Ovary (tissue), 7 donors: ENCODE measurements at regions not wholly inside any gene's neighbourhood (a gene's known extent, or its start where the extent isn't known, plus 50 kb on each side); places are given as distances from the start of the nearest gene placed in this dataset.
"Not testable (repeated sequence)": the region's sequence is repeated elsewhere in the genome, so short reads cannot be mapped to it uniquely, and the experiment has no call there.

Experiments
- DNase-seq, 5 donors: peaks; one replicate each; pipeline ENCODE4 v3.0.0-alpha.2; 2019 to 2020
- H3K27ac ChIP-seq, 2 donors: fragments of 200-600 bp; one replicate each; pipeline versions ENCODE4 v1.5.1 to v1.8.0; 2019 to 2022
- H3K27me3 ChIP-seq: fragments of 200-600 bp; one replicate; pipeline ENCODE4 v1.8.0; 2022
- H3K36me3 ChIP-seq: fragments of 200-600 bp; sonication (generic); one replicate; pipeline ENCODE4 v1.5.1; 2019
- H3K4me1 ChIP-seq: one replicate; pipeline ENCODE4 v1.8.1; 2013; ENCODE audit warnings: mild to moderate bottlenecking, moderate library complexity; ENCODE audit not compliant: insufficient read depth
- H3K4me3 ChIP-seq: fragments of 200-600 bp; sonication (generic); one replicate; pipeline ENCODE4 v1.5.1; 2017
- H3K9me3 ChIP-seq, 2 donors: fragments of 200-600 bp in 1 of 2; sonication (generic) in 1 of 2; one replicate each; pipeline versions ENCODE4 v1.5.1 to v1.8.1; 2013 to 2019; ENCODE audit warnings: mild to moderate bottlenecking in 1 of 2, moderate library complexity in 1 of 2
- EP300 ChIP-seq: sonication (generic); formaldehyde crosslinking; IDR thresholded peaks from one replicate; pipeline ENCODE4 v1.6.1; 2017; ENCODE audit warnings: antibody characterized with exemption
- POLR2A ChIP-seq: fragments of 450-650 bp; IDR thresholded peaks from one replicate; pipeline ENCODE4 v1.6.1; 2017; ENCODE audit warnings: antibody characterized with exemption, mild to moderate bottlenecking, moderate library complexity
- WGBS, 3 donors: extraction: QIAGEN DNeasy Blood & Tissue Kit in 1 of 3; methylation state at CpG; one replicate each; pipeline versions ENCODE4 v1.1.5 to v1.1.7; 2013 to 2017; 5-methylcytosine and 5-hydroxymethylcytosine counted together
- intact Hi-C, 4 donors: fragments of 100-400 bp; cut with DNase I; formaldehyde crosslinking; loops; one replicate each; pipeline versions ENCODE4 v1.11.0 to v1.15.1; 2022 to 2023
- TF ChIP-seq, protein P1 (sequence below), 3 donors: fragments of 450-650 bp in 2 of 3; fragments of 200-600 bp in 1 of 3; IDR thresholded peaks; one replicate each; pipeline versions ENCODE4 v1.5.1 to v1.8.0; 2016 to 2022; ENCODE audit warnings: antibody characterized with exemption in 3 of 3, mild to moderate bottlenecking in 1 of 3
- donor health status: DM: no; HTN: no; CAD: no; lungs with moderate emphysema.
- donor health status: DM: no; HTN: no; CAD: no.
- donor health status: Bipolar disorder and iron deficiency.
- donor health status: DM: no; HTN: no; CAD: no.
- donor health status: DM: yes; HTN: yes; CAD: no.

DNA sequence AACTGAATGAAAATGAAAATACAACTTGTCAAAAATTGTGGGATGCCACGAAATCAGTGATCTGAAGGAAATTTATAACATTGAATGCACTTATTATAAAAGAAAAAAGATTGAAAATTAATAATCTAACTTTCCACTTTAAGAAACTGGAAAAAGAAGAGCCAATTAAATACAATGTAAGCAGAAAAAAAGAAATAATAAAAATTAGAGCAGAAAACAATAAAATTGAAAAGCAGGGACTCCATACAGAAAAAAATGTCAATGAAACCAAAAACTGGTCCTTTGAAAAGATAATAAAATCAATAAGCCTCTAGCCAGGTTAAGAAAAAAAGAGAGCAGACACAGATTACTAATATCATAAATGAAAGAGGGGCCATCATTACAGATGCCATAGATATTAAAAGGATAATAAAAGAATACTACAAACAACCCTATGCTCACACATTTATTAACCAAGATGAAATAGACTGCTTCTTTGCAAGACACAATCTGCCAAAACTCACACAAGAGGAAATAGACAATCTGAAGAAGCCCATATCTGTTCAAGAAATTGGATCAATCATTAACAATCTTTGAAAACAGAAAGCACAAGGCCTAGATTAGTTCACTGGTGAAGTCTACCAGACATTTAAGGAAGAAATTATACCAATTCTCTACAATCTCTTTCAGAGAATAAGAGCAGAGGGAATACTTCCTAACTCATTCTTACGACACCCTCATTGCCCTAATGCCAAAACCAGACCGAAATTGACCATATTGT is 233.8 kb upstream of the NEBL start:
- TF ChIP-seq, protein P1, sequence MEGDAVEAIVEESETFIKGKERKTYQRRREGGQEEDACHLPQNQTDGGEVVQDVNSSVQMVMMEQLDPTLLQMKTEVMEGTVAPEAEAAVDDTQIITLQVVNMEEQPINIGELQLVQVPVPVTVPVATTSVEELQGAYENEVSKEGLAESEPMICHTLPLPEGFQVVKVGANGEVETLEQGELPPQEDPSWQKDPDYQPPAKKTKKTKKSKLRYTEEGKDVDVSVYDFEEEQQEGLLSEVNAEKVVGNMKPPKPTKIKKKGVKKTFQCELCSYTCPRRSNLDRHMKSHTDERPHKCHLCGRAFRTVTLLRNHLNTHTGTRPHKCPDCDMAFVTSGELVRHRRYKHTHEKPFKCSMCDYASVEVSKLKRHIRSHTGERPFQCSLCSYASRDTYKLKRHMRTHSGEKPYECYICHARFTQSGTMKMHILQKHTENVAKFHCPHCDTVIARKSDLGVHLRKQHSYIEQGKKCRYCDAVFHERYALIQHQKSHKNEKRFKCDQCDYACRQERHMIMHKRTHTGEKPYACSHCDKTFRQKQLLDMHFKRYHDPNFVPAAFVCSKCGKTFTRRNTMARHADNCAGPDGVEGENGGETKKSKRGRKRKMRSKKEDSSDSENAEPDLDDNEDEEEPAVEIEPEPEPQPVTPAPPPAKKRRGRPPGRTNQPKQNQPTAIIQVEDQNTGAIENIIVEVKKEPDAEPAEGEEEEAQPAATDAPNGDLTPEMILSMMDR (IDR thresholded peaks at IDR 0.05): no peak
- TF ChIP-seq EP300: no peak
- TF ChIP-seq POLR2A: no peak
- no peaks in the 10 kb centered on the region for H3K27me3 ChIP-seq
- no peaks in the 10 kb centered on the region for H3K4me1 ChIP-seq
- no peak overlapping the region for H3K27ac ChIP-seq
- no peaks in the 10 kb centered on the region for H3K9me3 ChIP-seq
- no peak overlapping the region for H3K4me3 ChIP-seq
- WGBS, 3 donors: 86 to 87% (median 86%) methylated on average over 3 of the region's 3 CpGs
- no peaks in the 10 kb centered on the region for H3K36me3 ChIP-seq
- intact Hi-C loops: no loop called here
- DNase-seq: no peak

DNA sequence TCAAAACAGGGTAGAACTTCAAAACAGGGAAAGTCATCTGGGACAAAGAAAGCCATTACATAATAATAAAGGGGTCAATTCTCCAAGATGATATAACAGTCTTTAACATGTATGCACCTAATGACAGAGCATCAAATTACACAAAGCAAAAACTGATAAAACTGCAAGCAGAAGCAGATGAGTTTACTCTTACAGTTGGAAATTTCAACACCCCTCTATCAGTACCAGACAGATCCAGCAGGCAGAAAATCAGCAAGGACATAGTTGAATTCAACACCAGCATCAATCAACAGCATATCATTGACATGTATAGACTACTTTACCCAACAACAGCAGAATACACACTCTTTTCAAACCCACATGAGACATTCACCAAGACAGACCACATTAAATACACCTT is 233.0 kb upstream of the NEBL start:
- H3K9me3 ChIP-seq: no peaks in the 10 kb centered on the region
- H3K36me3 ChIP-seq: no peaks in the 10 kb centered on the region
- intact Hi-C loops: no loop called here
- H3K27me3 ChIP-seq: no peaks in the 10 kb centered on the region
- H3K4me3 ChIP-seq: no peak overlapping the region
- H3K4me1 ChIP-seq: no peaks in the 10 kb centered on the region
- DNase-seq: no peak
- no peak overlapping the region for H3K27ac ChIP-seq
- TF ChIP-seq EP300 (no peak), POLR2A (no peak)
- TF ChIP-seq, protein P1 (IDR thresholded peaks at IDR 0.05): no peak

DNA sequence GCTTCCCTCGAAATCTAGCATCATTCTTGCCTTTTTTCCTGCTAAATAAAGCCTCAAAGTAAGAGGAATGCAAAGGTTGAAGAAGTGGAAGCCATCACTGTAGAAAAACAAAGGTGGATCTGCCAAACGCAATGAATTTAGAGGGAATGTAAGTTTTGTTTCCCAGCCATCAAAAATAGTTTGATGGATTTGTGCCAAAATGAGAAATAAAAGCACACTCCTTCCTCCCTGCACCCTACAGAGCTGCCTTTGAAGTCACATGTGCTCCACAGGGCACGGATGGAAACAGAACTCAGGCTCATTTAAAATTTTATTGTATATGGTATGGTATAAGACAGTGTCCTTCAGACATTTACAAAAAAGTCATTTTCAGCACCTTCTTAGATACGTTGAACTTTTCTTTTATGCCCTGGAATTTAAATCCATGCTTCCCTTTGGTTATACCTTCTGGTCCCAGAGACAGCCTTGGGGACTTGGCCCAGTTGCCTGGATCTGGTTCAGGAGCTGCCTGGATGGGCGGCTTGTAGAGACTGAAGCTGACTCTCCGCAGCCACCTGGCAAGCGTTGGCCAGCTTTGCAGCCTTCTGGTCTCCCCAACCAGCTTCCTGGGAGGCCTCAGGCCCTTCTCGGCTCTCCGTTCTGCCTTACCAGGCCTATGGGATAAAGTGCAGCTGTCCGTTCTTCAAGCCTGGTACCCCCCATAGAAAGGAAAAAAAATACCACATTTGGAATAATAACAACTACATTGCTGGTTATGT is 228.5 kb upstream of the NEBL start:
- intact Hi-C loops: no loop called here
- DNase-seq: no peak
- no peak overlapping the region for H3K27ac ChIP-seq

DNA sequence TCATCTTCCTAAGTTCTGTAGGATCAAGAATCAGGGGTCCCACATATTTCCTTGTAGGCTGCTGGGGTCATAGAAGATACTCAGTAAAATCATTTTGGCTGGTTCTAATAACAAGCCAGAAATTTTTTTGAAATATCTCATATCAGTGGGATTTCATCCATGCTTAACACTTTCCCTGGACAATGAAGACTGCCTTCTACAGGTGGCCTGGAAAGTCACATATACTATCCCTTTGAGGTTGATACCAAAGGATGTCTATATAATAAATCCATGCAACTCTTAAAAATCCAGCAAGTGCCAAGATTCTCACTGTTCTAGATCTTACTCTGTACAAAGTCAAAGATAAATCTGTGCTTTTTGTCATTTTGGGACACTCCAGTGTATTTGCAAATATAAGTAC is 225.8 kb upstream of the NEBL start:
- intact Hi-C loops: no loop called here
- no peak for TF ChIP-seq EP300
- no peak for TF ChIP-seq POLR2A
- TF ChIP-seq, protein P1 (IDR thresholded peaks at IDR 0.05): no peak
- Histone ChIP-seq H3K27ac (no peak overlapping the region), H3K4me3 (no peak overlapping the region), H3K9me3 (no peaks in the 10 kb centered on the region), H3K27me3 (no peaks in the 10 kb centered on the region), H3K36me3 (no peaks in the 10 kb centered on the region), H3K4me1 (no peaks in the 10 kb centered on the region)
- no peak for DNase-seq

More for the DNA sequence above, 228.5 kb upstream of the NEBL start:
- no peak for TF ChIP-seq EP300
- TF ChIP-seq, protein P1 (IDR thresholded peaks at IDR 0.05): no peak
- no peaks in the 10 kb centered on the region for H3K4me1 ChIP-seq
- no peaks in the 10 kb centered on the region for H3K27me3 ChIP-seq
- no peaks in the 10 kb centered on the region for H3K9me3 ChIP-seq
- H3K36me3 ChIP-seq: no peaks in the 10 kb centered on the region
- no peak overlapping the region for H3K4me3 ChIP-seq
- WGBS, 3 donors: 62 to 69% (median 62%) methylated on average over 10 of the region's 10 CpGs

DNA sequence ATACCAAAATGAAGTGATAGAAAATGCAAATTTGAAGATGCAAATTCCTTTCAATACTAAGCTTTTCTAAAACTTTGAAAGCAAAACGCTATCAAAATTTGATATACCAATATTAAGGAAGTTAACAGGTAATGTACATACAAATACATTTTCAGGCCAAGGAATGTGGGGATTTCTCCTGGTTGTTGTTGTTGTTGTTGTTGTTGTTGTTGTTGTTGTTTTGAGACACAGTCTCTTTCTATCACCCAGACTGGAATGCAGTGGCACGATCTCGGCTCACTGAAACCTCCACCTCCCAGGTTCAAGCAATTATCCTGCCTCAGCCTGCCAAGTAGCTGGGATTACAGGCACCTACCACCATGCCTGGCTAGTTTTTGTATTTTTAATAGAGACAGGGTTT is 224.7 kb upstream of the NEBL start:
- H3K4me1 ChIP-seq, intact Hi-C loops, H3K27me3 ChIP-seq, DNase-seq, H3K9me3 ChIP-seq, H3K27ac ChIP-seq, H3K4me3 ChIP-seq, H3K36me3 ChIP-seq: not testable (repeated sequence)
- 89 to 95% (median 91%) methylated on average over 3 of the region's 3 CpGs for WGBS, 3 donors
